ENCODE measurements at regions not wholly inside any gene's neighbourhood (a gene's known extent, or its start where the extent isn't known, plus 50 kb on each side); places are given as distances from the start of the nearest gene placed in this dataset.

DNA sequence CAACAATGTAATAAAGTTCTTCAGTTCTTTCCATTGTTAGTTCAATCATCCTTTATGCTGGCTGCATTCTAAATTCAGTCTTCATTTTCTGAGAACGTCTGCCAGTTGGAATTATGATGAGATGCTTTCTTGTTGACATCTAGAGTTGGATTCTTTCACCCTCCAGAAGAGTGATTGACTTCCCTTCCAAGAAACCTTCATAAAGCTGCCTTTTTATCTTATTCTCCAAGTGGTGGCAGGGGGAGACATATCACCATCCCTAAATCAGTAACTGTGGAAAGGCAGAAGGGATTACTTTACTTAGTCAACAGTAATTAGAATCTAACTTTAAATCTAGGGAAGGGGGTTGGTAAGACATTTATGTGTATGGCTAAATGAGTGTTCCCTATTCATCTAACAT lies 86.8 kb upstream of the GULP1 start:
- DNase-seq (ENCODE audit: insufficient read length, low spot score) (no peak), FAIRE-seq (no peak)
- TF ChIP-seq, protein P1, sequence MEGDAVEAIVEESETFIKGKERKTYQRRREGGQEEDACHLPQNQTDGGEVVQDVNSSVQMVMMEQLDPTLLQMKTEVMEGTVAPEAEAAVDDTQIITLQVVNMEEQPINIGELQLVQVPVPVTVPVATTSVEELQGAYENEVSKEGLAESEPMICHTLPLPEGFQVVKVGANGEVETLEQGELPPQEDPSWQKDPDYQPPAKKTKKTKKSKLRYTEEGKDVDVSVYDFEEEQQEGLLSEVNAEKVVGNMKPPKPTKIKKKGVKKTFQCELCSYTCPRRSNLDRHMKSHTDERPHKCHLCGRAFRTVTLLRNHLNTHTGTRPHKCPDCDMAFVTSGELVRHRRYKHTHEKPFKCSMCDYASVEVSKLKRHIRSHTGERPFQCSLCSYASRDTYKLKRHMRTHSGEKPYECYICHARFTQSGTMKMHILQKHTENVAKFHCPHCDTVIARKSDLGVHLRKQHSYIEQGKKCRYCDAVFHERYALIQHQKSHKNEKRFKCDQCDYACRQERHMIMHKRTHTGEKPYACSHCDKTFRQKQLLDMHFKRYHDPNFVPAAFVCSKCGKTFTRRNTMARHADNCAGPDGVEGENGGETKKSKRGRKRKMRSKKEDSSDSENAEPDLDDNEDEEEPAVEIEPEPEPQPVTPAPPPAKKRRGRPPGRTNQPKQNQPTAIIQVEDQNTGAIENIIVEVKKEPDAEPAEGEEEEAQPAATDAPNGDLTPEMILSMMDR (IDR thresholded peaks at IDR 0.05; ENCODE audit: insufficient read depth, missing control alignments), result no peak

DNA sequence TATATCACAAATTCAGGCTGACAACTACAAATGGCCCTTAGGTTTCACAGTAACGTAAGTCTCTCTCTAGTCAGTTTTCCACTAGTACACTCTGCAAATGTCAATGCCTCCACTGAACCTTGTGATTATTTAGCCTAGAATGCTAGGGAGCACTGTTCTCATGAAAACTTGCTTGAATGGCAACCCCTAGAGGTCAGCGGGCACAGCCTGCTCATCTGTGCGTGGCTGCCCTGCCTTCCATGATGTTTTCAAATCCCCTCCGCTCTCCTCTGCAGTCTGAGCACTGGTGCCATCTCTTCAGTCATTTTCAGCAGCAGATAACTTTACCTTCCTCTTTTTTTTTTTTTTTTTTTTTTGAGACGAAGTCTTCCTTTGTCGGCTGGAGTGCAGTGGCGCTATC lies 84.1 kb upstream of the GULP1 start:
- FAIRE-seq (no peak), DNase-seq (ENCODE audit: insufficient read length, low spot score) (no peak)
- TF ChIP-seq, protein P1 (IDR thresholded peaks at IDR 0.05; ENCODE audit: insufficient read depth, missing control alignments), result no peak

DNA sequence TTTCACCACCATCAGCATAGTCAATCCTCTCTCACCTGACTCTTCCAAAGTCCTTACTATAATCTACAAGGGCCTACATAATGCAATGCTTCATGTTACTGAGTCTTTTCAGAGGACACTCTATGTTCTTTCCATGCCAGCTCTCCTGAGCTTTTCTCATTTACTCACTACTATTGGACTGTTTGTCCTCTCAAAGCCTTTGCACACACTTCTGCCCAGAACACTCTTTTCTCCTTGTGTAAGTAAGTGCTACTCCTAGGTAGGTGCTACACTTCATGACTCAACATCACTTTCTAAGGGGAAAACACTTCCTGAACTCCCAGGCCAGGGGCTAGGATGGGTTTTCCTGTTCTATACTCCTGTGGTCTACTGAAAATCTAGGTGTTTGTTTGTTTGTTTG lies 82.5 kb upstream of the GULP1 start:
- no peak for FAIRE-seq
- no peak for DNase-seq (ENCODE audit: insufficient read length, low spot score)
- TF ChIP-seq, protein P1 (IDR thresholded peaks at IDR 0.05; ENCODE audit: insufficient read depth, missing control alignments), result no peak

DNA sequence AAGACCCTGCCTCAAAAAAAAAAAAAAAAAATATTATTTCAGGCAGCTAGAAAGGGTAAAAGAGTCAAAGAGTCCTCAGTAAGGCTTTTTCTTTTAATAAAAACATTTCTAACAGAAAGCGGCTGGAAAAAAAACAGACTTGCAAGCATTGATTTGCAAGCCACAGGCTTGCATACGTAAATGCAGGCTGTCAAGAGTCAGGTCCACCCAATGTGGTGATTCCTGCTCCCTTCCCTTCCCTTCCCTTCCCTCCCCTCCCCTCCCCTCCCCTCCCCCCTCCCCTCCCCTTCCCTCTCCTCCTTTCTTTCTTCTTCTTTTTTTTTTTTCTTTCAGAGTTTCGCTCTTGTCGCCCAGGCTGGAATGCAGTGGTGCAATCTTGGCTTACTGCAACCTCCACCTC lies 74.4 kb upstream of the GULP1 start:
- TF ChIP-seq, protein P1 (IDR thresholded peaks at IDR 0.05; ENCODE audit: insufficient read depth, missing control alignments), result no peak
- DNase-seq (ENCODE audit: insufficient read length, low spot score) (no peak), FAIRE-seq (no peak)

DNA sequence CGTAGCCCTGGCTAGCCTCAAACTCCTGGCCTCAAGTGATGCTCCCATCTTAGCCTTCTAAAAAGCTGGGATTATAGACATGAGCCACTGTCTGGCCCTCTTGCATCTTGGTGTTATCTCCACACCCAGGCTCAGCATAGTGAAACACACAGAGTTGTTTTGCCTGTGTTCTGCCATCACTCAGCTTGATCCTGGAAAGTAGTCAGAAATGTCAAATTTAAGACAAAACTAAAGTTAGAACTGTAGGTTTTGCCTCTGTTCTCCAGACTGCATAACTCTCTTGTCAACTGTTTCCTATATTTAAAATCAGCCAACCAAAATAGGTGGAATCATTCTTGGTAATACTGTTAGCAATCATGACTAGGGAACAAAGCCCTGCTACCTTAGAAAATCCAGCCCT lies 72.1 kb upstream of the GULP1 start:
- TF ChIP-seq, protein P1 (IDR thresholded peaks at IDR 0.05; ENCODE audit: insufficient read depth, missing control alignments), result no peak
- FAIRE-seq, result no peak
- DNase-seq (ENCODE audit: insufficient read length, low spot score), result no peak

DNA sequence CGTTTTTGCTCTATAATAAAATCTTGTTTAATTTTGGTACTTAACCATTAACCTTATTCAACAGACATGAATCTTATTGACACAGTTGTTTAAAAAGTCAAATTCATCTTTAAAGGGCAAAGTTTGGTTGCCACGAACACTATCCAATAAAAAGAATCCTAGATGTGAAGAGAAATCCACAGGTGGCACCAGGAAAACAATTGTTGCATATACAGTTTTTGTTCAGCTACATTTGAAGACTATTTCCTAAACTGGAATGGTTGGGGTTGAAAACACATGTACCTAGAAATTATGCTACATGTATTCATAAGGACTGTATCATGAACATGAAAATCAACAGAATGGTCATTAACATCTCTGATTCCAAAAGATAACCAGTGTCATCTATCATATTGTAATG lies 71.1 kb upstream of the GULP1 start:
- FAIRE-seq, result no peak
- TF ChIP-seq, protein P1 (IDR thresholded peaks at IDR 0.05; ENCODE audit: insufficient read depth, missing control alignments), result no peak
- DNase-seq (ENCODE audit: insufficient read length, low spot score), result no peak

DNA sequence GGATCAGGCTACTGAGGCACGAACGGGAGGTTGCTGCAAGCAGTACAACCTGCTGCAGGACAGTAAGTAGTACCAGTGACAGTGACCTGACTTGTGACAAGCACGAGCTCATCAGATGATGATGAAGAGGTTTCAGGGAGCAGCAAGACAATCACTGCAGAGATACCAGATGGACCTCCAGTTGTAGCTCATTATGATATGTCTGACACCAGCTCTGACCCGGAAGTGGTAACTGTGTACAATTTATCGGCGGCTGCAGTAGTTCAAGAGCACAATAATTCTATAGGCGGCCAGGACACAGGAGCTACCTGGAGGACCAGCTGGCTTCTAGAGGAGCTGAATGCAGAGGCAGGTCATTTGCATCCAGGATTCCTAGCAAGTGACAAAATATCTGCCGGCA lies 64.0 kb upstream of the GULP1 start:
- DNase-seq (ENCODE audit: insufficient read length, low spot score) (no peak), FAIRE-seq (no peak)
- TF ChIP-seq, protein P1 (IDR thresholded peaks at IDR 0.05; ENCODE audit: insufficient read depth, missing control alignments), result no peak
